NB4 (cell line): ENCODE measurements at regions not wholly inside any gene's neighbourhood (a gene's known extent, or its start where the extent isn't known, plus 50 kb on each side); places are given as distances from the start of the nearest gene placed in this dataset.

ENCODE experiments used
- CTCF ChIP-seq: IDR thresholded peaks from one replicate; pipeline ENCODE4 v1.5.1; 2012; ENCODE audit warnings: low read depth, low read length
- MYC ChIP-seq: IDR thresholded peaks from 2 replicates; pipeline ENCODE4 v1.6.1; 2011; ENCODE audit warnings: low read depth, low read length
- POLR2A ChIP-seq: IDR thresholded peaks from 2 replicates; pipeline ENCODE4 v1.6.1; 2011; ENCODE audit warnings: mild to moderate bottlenecking; ENCODE audit not compliant: insufficient read length; ENCODE audit errors: extremely low read depth

- TF ChIP-seq CTCF (no peak), MYC (no peak), POLR2A (no peak)
These were observed 203.2 kb downstream of the ARL4A start for GRCh38 chr7:12890586-12890985.
